ENCODE measurements at regions not wholly inside any gene's neighbourhood (a gene's known extent, or its start where the extent isn't known, plus 50 kb on each side); places are given as distances from the start of the nearest gene placed in this dataset.

- DNase-seq, result no peak
These were observed 400.8 kb upstream of the PROK2 start for GRCh38 chr3:72185549-72186399.

GRCh38 chr3:72183489-72183888 lies 398.5 kb upstream of the PROK2 start:
- no peak for DNase-seq

- no peak for DNase-seq
These were observed 397.3 kb upstream of the PROK2 start for GRCh38 chr3:72182206-72182605.

GRCh38 chr3:72181251-72181650 lies 396.3 kb upstream of the PROK2 start:
- DNase-seq, result no peak

- no peak for DNase-seq
These were observed 395.5 kb upstream of the PROK2 start for GRCh38 chr3:72180405-72180804.

- DNase-seq, result no peak
These were observed 394.1 kb upstream of the PROK2 start for GRCh38 chr3:72179107-72179464.

- DNase-seq, result no peak
These were observed 393.6 kb upstream of the PROK2 start for GRCh38 chr3:72178463-72179106.

- no peak for DNase-seq
These were observed 392.4 kb upstream of the PROK2 start for GRCh38 chr3:72177075-72178050.

GRCh38 chr3:72176537-72177041 lies 391.6 kb upstream of the PROK2 start:
- no peak for DNase-seq

- no peak for DNase-seq
These were observed 390.4 kb upstream of the PROK2 start for GRCh38 chr3:72175296-72175858.

GRCh38 chr3:72174890-72175289 lies 389.9 kb upstream of the PROK2 start:
- DNase-seq, result no peak

- no peak for DNase-seq
These were observed 389.1 kb upstream of the PROK2 start for GRCh38 chr3:72174040-72174439.

GRCh38 chr3:72171946-72172345 lies 387.0 kb upstream of the PROK2 start:
- DNase-seq, result no peak

- DNase-seq, result no peak
These were observed 386.5 kb upstream of the PROK2 start for GRCh38 chr3:72171463-72171881.

- no peak for DNase-seq
These were observed 384.9 kb upstream of the PROK2 start for GRCh38 chr3:72169561-72170472.

- DNase-seq, result no peak
These were observed 384.2 kb upstream of the PROK2 start for GRCh38 chr3:72169120-72169519.

GRCh38 chr3:72165808-72166207 lies 380.9 kb upstream of the PROK2 start:
- DNase-seq, result no peak

GRCh38 chr3:72165317-72165716 lies 380.4 kb upstream of the PROK2 start:
- no peak for DNase-seq

GRCh38 chr3:72164635-72164978 lies 379.7 kb upstream of the PROK2 start:
- DNase-seq, result no peak

GRCh38 chr3:72163809-72164634 lies 379.1 kb upstream of the PROK2 start:
- DNase-seq, result no peak

GRCh38 chr3:72162649-72163184 lies 377.8 kb upstream of the PROK2 start:
- no peak for DNase-seq

Measured in activated CD4-positive, CD25-positive, alpha-beta regulatory T cell (primary cell).